ENCODE measurements at regions not wholly inside any gene's neighbourhood (a gene's known extent, or its start where the extent isn't known, plus 50 kb on each side); places are given as distances from the start of the nearest gene placed in this dataset.

DNA sequence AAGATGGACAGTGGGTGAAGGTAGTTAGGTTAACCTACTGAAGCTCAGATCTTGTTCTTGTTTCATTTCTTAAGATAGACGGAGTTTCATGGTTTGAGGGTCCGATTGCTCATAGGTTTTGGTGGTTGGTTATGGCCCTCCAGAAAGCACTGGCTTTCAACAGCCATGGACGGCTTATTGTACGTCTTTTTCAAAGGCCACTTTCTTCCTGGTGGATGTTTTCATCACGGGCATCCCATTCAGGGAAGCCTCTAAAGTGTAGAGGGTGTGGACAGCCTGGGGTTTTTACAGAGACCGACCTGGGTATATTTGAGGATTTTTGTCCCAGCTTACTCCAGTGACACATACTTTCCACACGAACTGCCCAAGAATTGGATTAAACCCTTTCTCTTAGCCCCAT lies 132.7 kb upstream of the ONECUT1 start:
- no peak for TF ChIP-seq CTCF (IDR thresholded peaks at IDR 0.05)
- TF ChIP-seq POLR2A (IDR thresholded peaks at IDR 0.05) = no peak

Data from uterus (tissue), 2 donors.